SK-N-SH treated with all-trans-retinoic acid at 6 μM for 48 hours (cell line): ENCODE measurements at regions not wholly inside any gene's neighbourhood (a gene's known extent, or its start where the extent isn't known, plus 50 kb on each side); places are given as distances from the start of the nearest gene placed in this dataset.

Experiments
- ATAC-seq: fragments of 200-7000 bp; cut with Tn5 transposase; 3 replicates; pipeline ENCODE4 v1.9.1; 2020; ENCODE audit warnings: mild to moderate bottlenecking, moderate library complexity
- ARNTL ChIP-seq: fragments of 450-650 bp; formaldehyde crosslinking; IDR thresholded peaks from 2 replicates; pipeline ENCODE4 v1.5.0; 2020; ENCODE audit warnings: low read depth, mild to moderate bottlenecking, moderate library complexity, borderline replicate concordance
- BACH2 ChIP-seq: fragments of 250-450 bp; sonication (Bioruptor Pico); IDR thresholded peaks from 2 replicates; pipeline ENCODE4 v1.9.0; 2021; ENCODE audit warnings: mild to moderate bottlenecking, borderline replicate concordance
- CREB5 ChIP-seq: fragments of 250-450 bp; sonication (Bioruptor Pico); IDR thresholded peaks from 2 replicates; pipeline ENCODE4 v1.5.1; 2020; ENCODE audit warnings: low read depth, mild to moderate bottlenecking, moderate library complexity
- CSDC2 ChIP-seq: fragments of 250-450 bp; sonication (Bioruptor Pico); IDR thresholded peaks from 2 replicates; pipeline ENCODE4 v1.5.0; 2020; ENCODE audit warnings: mild to moderate bottlenecking, moderate library complexity
- ESRRG ChIP-seq: fragments of 250-450 bp; sonication (Bioruptor Pico); IDR thresholded peaks from 2 replicates; pipeline ENCODE4 v1.6.1; 2021; ENCODE audit warnings: mild to moderate bottlenecking
- GLIS3 ChIP-seq: fragments of 250-450 bp; sonication (Bioruptor Pico); IDR thresholded peaks from 2 replicates; pipeline ENCODE4 v1.5.0; 2020; ENCODE audit warnings: mild to moderate bottlenecking, moderate library complexity
- ISL1 ChIP-seq: fragments of 250-450 bp; sonication (Bioruptor Pico); IDR thresholded peaks from 2 replicates; pipeline ENCODE4 v2.1.2; 2022; ENCODE audit warnings: mild to moderate bottlenecking, moderate library complexity
- OSR1 ChIP-seq: fragments of 250-450 bp; sonication (Bioruptor Pico); IDR thresholded peaks from 2 replicates; pipeline ENCODE4 v1.8.0; 2022; ENCODE audit warnings: moderate library complexity, mild to moderate bottlenecking, inconsistent platforms
- PATZ1 ChIP-seq: fragments of 250-450 bp; sonication (Bioruptor Pico); IDR thresholded peaks from 2 replicates; pipeline ENCODE4 v1.8.0; 2020; ENCODE audit warnings: mild to moderate bottlenecking, moderate library complexity, borderline replicate concordance
- PPARA ChIP-seq: fragments of 250-450 bp; sonication (Bioruptor Pico); IDR thresholded peaks from 2 replicates; pipeline ENCODE4 v1.5.0; 2020; ENCODE audit warnings: mild to moderate bottlenecking, borderline replicate concordance
- RARB ChIP-seq: fragments of 250-450 bp; sonication (Bioruptor Pico); IDR thresholded peaks from 2 replicates; pipeline ENCODE4 v1.8.0; 2021; ENCODE audit warnings: mild to moderate bottlenecking, moderate library complexity
- TCF4 ChIP-seq: fragments of 250-450 bp; sonication (Bioruptor Pico); IDR thresholded peaks from 2 replicates; pipeline ENCODE4 v1.8.0; 2021; ENCODE audit warnings: mild to moderate bottlenecking, moderate library complexity, borderline replicate concordance
- TOX ChIP-seq: fragments of 250-450 bp; sonication (Bioruptor Pico); IDR thresholded peaks from 2 replicates; pipeline ENCODE4 v1.8.0; 2021; ENCODE audit warnings: mild to moderate bottlenecking, moderate library complexity, borderline replicate concordance
- ZFP3 ChIP-seq: fragments of 250-450 bp; sonication (Bioruptor Pico); IDR thresholded peaks from 2 replicates; pipeline ENCODE4 v1.5.0; 2020; ENCODE audit warnings: mild to moderate bottlenecking, moderate library complexity
- ZFP30 ChIP-seq: fragments of 450-650 bp; formaldehyde crosslinking; IDR thresholded peaks from 2 replicates; pipeline ENCODE4 v1.5.0; 2022; ENCODE audit warnings: mild to moderate bottlenecking, moderate library complexity
- ZNF565 ChIP-seq: fragments of 450-650 bp; formaldehyde crosslinking; conservative IDR thresholded peaks from 2 replicates; pipeline ENCODE4 v1.5.0; 2020; ENCODE audit warnings: low read depth, mild to moderate bottlenecking, moderate library complexity
- ZNF70 ChIP-seq: fragments of 450-650 bp; formaldehyde crosslinking; IDR thresholded peaks from 2 replicates; pipeline ENCODE4 v1.5.0; 2020; ENCODE audit warnings: mild to moderate bottlenecking, moderate library complexity
- TF ChIP-seq, protein P1 (sequence below): fragments of 250-450 bp; sonication (Bioruptor Pico); IDR thresholded peaks from 2 replicates; pipeline ENCODE4 v1.5.0; 2020; ENCODE audit warnings: mild to moderate bottlenecking, moderate library complexity
- TF ChIP-seq, protein P2 (sequence below): fragments of 250-450 bp; sonication (Bioruptor Pico); IDR thresholded peaks from 2 replicates; pipeline ENCODE4 v1.8.0; 2021; ENCODE audit warnings: low read depth, mild to moderate bottlenecking, moderate library complexity, borderline replicate concordance
- TF ChIP-seq, protein P3 (sequence below): fragments of 250-450 bp; sonication (Bioruptor Pico); IDR thresholded peaks from 2 replicates; pipeline ENCODE4 v1.5.1; 2021; ENCODE audit warnings: mild to moderate bottlenecking, moderate library complexity

GRCh38 chr3:132196113-132196512 lies 121.1 kb upstream of the ACP3 start:
- ATAC-seq = no peak
- no peak for TF ChIP-seq TCF4
- TF ChIP-seq OSR1 (CRISPR knock-in tag) = no peak
- TF ChIP-seq, protein P1, sequence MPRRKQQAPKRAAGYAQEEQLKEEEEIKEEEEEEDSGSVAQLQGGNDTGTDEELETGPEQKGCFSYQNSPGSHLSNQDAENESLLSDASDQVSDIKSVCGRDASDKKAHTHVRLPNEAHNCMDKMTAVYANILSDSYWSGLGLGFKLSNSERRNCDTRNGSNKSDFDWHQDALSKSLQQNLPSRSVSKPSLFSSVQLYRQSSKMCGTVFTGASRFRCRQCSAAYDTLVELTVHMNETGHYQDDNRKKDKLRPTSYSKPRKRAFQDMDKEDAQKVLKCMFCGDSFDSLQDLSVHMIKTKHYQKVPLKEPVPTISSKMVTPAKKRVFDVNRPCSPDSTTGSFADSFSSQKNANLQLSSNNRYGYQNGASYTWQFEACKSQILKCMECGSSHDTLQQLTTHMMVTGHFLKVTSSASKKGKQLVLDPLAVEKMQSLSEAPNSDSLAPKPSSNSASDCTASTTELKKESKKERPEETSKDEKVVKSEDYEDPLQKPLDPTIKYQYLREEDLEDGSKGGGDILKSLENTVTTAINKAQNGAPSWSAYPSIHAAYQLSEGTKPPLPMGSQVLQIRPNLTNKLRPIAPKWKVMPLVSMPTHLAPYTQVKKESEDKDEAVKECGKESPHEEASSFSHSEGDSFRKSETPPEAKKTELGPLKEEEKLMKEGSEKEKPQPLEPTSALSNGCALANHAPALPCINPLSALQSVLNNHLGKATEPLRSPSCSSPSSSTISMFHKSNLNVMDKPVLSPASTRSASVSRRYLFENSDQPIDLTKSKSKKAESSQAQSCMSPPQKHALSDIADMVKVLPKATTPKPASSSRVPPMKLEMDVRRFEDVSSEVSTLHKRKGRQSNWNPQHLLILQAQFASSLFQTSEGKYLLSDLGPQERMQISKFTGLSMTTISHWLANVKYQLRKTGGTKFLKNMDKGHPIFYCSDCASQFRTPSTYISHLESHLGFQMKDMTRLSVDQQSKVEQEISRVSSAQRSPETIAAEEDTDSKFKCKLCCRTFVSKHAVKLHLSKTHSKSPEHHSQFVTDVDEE = no peak
- no peak for TF ChIP-seq ZNF70 (CRISPR knock-in tag)
- no peak for TF ChIP-seq CREB5 (CRISPR knock-in tag)
- TF ChIP-seq, protein P2, sequence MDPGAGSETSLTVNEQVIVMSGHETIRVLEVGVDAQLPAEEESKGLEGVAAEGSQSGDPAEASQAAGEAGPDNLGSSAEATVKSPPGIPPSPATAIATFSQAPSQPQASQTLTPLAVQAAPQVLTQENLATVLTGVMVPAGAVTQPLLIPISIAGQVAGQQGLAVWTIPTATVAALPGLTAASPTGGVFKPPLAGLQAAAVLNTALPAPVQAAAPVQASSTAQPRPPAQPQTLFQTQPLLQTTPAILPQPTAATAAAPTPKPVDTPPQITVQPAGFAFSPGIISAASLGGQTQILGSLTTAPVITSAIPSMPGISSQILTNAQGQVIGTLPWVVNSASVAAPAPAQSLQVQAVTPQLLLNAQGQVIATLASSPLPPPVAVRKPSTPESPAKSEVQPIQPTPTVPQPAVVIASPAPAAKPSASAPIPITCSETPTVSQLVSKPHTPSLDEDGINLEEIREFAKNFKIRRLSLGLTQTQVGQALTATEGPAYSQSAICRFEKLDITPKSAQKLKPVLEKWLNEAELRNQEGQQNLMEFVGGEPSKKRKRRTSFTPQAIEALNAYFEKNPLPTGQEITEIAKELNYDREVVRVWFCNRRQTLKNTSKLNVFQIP (CRISPR knock-in tag) = no peak
- TF ChIP-seq BACH2 (CRISPR knock-in tag) = no peak
- TF ChIP-seq ESRRG (CRISPR knock-in tag) = no peak
- TF ChIP-seq, protein P3, sequence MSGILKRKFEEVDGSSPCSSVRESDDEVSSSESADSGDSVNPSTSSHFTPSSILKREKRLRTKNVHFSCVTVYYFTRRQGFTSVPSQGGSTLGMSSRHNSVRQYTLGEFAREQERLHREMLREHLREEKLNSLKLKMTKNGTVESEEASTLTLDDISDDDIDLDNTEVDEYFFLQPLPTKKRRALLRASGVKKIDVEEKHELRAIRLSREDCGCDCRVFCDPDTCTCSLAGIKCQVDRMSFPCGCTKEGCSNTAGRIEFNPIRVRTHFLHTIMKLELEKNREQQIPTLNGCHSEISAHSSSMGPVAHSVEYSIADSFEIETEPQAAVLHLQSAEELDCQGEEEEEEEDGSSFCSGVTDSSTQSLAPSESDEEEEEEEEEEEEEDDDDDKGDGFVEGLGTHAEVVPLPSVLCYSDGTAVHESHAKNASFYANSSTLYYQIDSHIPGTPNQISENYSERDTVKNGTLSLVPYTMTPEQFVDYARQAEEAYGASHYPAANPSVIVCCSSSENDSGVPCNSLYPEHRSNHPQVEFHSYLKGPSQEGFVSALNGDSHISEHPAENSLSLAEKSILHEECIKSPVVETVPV (CRISPR knock-in tag) = no peak
- no peak for TF ChIP-seq PATZ1 (CRISPR knock-in tag)
- no peak for TF ChIP-seq ZNF565 (CRISPR knock-in tag)
- TF ChIP-seq ZFP3 = no peak
- no peak for TF ChIP-seq ZFP30
- no peak for TF ChIP-seq CSDC2 (CRISPR knock-in tag)
- TF ChIP-seq ISL1 (CRISPR knock-in tag) = no peak

GRCh38 chr3:132198516-132198915 lies 118.7 kb upstream of the ACP3 start:
- TF ChIP-seq TCF4 (no peak), ISL1 (CRISPR knock-in tag) (no peak), TOX (CRISPR knock-in tag) (no peak), GLIS3 (no peak), PPARA (CRISPR knock-in tag) (no peak), ZFP30 (no peak), ZNF565 (CRISPR knock-in tag) (no peak), ARNTL (no peak), BACH2 (CRISPR knock-in tag) (no peak), RARB (no peak)
- TF ChIP-seq, protein P1 = no peak
- TF ChIP-seq, protein P2 (CRISPR knock-in tag) = no peak
- no peak for ATAC-seq
